AG08395 (cell line): ENCODE measurements at regions not wholly inside any gene's neighbourhood (a gene's known extent, or its start where the extent isn't known, plus 50 kb on each side); places are given as distances from the start of the nearest gene placed in this dataset.
"Not testable (repeated sequence)": the region's sequence is repeated elsewhere in the genome, so short reads cannot be mapped to it uniquely, and the experiment has no call there.

ENCODE experiments used
- DNase-seq: peaks from one replicate; pipeline ENCODE4 v3.0.0; 2012; ENCODE audit warnings: mixed read lengths, low spot score

DNA sequence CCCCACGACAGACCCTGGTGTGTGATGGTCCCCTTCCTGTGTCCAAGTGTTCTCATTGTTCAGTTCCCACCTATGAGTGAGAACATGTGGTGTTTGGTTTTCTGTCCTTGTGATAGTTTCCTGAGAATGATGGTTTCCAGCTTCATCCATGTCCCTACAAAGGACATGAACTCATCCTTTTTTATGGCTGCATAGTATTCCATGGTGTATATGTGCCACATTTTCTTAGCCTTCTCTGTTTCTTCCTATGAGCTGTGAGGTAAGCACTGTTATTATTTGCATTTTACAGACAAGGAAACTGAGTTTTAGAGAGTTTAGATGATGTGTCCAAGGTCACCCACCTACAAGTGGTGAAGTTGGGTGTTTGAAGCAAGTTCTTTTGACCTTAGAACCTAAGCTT is 51.1 kb upstream of the BNC1 start:
- not testable (repeated sequence) for DNase-seq

DNA sequence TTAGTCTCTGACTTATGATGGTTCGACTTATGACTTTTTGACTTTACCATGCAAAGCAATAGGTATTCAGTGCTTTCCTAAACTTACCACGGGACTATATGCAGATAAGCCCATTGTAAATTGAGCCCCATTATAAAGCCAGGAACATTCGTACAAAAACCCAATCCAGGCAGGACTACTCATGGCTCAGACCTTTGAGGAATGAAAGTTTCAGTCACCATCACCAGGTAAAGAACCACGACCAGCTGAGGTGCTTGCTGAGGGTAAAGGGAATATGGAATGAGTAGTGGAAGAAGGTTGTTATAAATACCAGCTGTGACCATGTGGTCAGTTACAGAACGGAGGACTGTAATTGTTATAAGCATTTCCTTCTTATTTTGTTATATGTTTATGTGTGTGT is 54.9 kb upstream of the BNC1 start:
- no peak for DNase-seq

DNA sequence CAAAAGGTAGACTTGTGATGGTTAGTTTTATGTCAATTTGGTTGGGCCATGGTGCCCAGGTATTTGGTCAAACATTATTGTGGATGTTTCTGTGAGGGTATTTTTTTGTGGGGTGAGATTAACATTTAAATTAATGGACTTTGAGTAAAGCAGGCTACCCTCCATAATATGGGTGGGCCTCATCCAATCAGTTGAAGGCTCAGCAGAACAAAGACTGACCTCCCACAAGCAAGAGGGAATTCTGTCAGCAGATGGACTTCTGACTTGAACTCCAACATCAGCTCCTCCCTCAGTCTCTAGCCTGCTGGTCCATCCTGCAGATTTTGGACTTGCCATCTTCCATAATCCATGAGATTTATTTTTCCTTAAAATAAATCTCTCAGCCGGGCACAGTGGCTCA is 55.6 kb upstream of the BNC1 start:
- DNase-seq: no peak

DNA sequence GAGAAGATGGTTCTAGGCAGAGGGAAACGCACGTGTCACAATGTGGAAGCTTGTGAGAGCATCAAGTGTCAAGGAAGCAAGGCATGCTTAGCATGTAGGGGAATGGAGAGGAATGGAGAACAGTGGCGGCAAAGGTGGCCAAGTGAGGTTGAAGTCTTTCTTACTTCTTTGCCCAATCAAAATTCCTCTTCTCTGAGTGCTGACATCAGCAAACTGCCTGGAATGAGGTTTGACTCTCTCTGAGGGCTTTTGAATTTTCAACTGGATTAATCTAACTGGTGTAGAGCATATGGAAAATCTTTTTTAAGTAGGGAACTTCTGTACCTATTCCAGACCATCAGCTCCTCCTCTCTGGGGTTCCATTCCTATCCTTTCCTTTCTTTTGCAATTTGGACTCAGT is 61.9 kb upstream of the BNC1 start:
- DNase-seq: no peak

DNA sequence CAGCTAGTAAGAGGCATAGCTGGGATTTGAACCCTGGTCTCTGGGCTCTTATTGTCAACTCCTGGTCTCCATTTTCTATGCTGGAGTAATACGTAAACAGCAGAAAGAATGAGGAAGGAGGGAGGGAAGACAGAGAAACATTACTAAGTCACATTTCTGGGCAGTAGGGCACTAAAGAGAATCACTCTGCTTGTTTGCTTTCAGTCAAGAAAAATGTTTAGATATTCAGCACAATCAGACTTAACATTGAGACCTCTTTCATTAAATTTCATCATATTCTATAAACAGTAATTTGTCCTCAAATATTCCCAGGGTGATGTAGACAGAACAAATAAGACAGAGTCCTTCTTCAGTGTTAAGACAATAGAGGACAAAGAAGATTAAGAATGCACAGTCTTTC is 67.7 kb upstream of the BNC1 start:
- DNase-seq: no peak

DNA sequence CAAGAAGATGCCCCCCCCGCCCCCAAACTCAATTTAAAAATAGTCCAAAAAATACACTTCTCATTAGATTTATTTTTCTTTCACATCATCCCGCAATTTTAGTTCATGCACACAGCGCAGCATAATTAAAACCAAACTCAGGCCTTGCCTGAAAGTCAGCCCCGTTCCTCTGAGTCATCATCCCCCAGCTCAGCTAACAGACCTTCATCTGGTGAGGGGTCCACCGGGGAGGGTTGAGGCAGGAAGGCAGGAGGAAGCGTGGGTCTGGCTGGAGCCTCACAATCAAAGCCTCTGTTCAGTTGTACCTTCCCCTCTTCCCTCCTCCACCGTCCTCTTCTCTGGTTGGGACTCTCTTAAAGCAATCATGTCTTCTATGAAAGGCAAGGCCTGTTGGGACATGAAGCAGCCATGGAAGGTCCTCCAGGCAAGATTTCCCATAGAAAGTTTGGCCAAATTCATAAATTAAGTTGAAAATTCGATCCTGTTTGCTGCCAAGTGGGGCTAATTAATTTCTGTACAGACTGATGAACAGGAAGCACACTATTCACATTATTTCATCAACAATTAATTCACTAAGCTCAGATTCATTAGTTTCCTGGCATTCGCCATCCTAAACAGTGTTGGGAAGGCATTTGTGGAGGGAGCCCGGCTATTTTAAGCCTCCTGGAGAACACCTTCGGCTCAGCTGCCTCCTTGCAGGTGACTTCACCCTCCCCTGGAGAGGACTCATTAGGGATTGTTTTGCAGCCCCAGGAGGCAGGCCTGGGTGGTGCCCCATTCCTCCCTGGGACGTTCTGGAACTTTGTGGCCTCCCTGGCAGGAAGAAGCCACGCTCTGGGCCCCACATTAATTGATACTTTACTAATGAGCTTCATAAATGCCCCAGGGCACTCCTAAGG is 72.3 kb upstream of the BNC1 start:
- DNase-seq: no peak

DNA sequence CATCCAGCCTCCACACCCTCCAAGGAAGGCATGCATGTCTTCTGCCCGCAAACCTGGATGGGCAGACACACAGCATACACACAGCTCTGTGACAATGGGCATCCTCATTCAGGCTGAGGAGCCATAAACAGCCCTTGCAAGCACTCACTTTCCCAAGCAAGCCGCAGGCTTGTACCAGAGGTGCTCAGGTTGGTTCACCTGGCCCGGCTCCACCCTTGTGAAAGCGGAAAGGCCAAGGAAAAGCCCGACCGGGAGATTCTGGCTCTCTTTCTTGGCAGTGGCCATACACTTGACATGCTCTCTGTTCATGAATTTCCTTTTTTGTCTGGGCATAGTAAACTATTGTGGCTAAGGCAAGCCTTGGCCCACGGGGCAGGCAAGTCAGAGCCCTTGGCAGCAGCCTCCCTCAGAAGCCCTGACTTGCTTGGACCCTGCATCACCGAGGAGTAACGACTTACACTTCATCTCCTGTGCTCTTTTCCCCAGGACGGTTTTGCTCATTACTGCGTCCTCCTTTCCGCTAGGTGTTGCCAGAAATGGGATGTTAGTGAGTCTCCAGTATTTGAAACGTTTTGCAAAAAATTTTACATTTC is 74.6 kb upstream of the BNC1 start:
- no peak for DNase-seq

DNA sequence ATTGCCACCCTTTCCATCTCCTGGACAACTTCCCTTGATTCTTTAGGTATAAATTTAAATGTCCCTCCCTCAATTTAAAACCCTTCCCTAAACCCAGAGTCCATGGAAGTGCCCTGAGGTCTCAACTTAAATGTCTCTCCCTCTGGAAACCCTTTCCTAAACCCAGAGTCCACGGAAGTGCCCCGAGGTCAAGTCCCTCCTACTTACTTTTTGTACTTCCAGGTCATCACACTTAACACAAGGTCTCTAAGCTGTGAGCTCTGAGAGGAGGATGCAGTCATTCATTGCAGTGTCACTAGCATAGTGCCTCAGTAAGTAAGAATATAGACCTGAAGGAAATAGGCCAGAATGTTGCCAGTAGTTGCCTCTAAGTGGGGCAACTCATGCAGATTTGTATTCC is 78.2 kb upstream of the BNC1 start:
- DNase-seq: no peak

DNA sequence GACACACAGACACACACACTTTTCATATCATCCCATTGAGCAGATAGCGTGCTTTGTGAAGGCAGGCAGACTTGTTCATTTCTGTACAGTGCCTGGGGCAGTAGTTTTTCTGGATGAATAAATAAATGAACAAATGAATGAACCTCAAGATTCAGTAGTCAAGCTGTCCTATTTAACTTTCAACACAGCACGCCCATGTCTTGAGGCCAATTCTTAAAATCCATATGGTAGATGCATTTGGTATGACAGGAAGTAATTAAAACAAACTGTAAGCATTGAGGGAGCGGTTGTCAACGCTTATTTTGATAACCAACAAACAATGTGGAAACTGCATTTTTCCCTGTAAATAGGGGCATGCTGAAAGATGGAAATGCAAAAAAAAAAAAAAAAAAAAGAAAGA is 80.0 kb upstream of the BNC1 start:
- DNase-seq: no peak

DNA sequence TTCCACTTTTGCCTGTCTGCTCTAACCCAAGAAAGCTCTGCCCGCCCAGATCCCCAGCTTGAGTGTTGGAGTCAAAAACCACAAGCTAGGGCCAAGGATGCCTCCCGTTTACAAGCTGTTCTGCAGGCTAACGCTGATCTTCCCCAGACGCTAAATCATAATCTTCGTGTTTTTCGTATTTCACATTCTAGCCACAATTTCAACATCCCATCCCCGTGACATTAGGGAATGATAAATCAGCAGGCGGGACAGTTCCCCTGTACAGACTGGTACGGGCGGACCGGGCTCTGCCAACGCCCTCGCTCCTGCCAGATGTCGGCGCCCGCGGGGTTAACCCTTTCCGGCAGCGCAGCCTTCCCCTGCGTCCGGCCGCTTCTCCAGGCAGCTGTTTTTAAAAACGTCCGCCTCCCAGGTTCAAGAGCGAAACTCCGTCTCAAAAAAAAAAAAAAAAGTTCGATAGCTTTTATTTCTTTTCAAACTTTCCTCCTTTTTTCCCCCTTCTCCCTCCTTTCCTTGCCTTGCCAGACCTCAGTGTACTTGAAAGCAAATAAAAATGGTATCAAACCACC is 81.0 kb upstream of the BNC1 start:
- peak; percentile 78 for DNase-seq

DNA sequence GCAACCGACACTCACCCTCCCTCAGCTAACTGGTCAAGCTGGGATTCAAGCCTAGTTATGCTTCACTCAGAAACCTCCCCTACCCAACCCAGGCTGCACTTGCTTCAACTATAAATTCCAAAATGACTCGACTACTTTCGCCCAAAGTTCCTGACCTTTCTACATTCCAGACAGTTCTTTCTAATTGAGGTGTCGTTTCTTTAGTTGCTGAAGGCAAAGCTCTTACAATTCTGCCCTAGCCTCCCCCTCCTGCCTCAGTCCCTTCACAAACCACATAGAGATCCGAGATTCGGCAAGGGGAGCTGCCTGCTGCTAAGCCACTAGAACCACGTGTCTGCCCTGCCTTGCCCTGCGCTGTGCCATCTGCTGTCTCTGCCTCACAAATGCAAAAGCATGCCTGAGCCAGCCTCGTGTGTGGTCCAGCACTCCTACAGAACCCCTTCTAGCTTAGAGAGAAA is 74.7 kb upstream of the SH3GL3 start:
- peak; percentile 36 for DNase-seq

DNA sequence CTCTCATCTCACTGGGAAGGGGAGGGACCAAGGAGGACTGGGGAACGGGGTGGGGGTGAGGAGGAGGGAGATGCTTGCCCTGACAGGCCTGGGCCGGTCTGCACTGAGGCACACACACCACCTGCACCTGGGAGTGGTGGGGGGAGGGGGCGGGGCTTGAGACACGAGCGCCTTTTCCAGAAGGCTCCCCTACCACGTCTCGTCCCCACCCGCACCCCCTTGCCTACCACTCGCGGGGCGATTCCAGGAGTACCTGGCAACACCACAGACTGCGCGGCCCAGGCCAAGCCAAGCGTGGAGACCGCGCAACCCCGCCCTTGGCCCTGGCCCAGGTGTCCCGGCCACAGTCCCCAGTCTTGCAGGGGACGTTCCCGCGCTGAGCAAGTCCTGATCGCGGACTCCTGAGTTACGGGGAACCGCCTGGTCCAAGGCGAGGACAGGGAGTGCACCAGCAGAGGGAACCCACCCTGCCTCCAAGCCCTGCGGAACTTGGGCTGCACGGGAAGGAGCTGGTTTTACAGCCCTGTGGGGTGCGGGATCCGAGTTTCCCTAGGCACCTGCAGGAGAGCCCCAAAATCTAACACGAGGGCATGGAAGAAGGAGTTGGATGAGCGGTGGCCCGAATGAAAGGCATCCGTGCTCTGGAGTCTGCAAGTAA is 68.1 kb upstream of the SH3GL3 start:
- no peak for DNase-seq

DNA sequence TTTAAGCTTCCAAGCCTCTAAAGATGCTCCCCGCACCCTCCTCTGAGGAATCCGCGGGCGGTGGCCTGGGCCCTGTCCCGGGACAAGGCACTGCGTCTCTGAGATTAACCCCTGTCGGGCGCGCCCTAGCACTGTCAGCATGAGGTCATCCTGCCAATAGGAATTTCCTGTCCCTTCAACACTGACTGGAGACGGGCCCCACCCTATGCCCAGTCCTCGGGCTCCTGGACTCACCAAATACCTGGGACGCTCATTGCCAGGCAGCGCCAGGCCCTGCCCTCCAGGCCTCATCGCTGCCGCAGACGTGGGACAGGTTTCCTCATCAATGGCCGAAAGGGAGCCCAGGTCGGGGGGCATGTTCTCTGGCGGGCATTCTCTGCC is 67.6 kb upstream of the SH3GL3 start:
- peak; percentile 74 for DNase-seq

DNA sequence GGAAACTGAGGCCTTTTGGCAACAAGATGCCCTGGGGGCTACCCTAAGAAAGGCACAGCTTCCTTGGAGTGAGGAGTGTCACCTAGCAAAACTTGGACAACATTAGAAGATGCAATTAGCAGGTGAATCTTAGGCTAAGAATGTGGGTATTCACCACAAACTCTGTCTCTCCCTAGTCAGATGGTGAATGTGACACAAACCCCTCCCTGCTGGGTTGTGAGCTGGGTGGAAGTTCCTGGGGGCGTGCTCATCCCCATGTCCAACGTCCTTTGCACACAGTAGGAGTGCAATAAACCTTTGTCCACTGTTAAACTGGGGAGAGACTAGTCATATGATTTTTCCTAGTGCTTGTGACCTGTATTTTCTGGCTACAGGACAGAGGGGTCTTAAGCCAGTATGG is 67.1 kb upstream of the SH3GL3 start:
- DNase-seq: peak; percentile 35

DNA sequence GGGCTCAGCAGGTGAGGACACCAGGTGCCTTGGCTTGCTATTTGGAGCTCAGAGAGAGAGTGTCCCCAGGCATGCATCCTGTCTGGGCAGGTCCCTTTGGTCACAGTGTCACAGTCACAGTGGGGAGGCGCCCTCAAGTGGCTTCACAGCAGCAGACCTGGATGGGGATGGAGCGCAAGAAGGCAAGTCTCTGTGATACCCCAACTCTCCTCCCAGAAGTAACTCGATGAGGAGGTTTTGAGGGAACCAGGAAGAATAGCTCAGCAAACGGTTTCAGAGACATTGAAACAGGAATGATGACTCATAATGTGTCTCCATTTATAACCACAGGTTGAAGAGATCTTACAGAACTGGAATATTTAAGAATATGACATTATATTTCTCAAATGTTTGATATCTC is 66.5 kb upstream of the SH3GL3 start:
- DNase-seq: peak; percentile 54

DNA sequence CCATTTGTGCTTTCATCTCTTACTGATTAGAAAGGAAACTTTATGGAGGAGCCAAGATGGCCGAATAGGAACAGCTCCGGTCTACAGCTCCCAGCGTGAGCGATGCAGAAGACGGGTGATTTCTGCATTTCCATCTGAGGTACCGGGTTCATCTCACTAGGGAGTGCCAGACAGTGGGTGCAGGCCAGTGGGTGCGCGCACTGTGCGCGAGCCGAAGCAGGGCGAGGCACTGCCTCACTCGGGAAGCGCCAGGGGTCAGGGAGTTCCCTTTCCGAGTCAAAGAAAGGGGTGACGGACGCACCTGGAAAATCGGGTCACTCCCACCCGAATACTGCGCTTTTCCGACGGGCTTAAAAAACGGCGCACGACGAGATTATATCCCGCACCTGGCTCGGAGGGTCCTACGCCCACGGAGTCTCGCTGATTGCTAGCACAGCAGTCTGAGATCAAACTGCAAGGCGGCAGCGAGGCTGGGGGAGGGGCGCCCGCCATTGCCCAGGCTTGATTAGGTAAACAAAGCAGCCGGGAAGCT is 63.5 kb upstream of the SH3GL3 start:
- DNase-seq: not testable (repeated sequence)

DNA sequence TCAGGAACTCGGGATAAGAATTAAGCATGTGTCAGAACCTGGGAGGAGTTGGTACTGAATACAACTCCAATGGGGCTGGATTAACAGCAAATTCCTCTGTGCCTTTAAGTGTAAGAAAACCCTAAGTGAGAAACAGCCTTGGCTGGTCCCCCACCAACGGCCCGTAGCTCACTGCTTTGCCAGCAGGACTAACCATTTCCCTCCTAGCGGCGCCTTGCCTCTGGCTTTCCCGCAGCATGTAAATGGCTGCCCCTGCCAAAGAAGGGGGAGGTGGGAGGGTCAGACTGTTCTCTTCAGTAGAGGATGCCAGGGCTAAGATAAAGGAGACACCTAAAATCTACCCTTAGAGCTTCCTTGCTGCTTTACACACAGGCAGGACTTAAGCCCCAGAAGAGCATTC is 51.0 kb upstream of the SH3GL3 start:
- no peak for DNase-seq
